Mesendoderm (in vitro differentiated cells): ENCODE measurements at regions not wholly inside any gene's neighbourhood (a gene's known extent, or its start where the extent isn't known, plus 50 kb on each side); places are given as distances from the start of the nearest gene placed in this dataset.
A peak's percentile ranks its signal among the peaks of the same experiment; 100 is the strongest.
"Not testable (repeated sequence)": the region's sequence is repeated elsewhere in the genome, so short reads cannot be mapped to it uniquely, and the experiment has no call there.

Source experiments
- DNase-seq: peaks from one replicate; pipeline ENCODE4 v3.0.0; 2013
- H2AK5ac ChIP-seq: 2 replicates; pipeline ENCODE4 v1.6.1; 2013; ENCODE audit warnings: low read length, inconsistent platforms
- H2BK120ac ChIP-seq: 2 replicates; pipeline ENCODE4 v1.6.1; 2013; ENCODE audit warnings: low read depth, mild to moderate bottlenecking, low read length, moderate library complexity, mixed read lengths
- H2BK15ac ChIP-seq: replicated peaks from 2 replicates; pipeline ENCODE4 v1.6.1; 2013; ENCODE audit warnings: low read depth, mild to moderate bottlenecking, moderate library complexity
- H2BK5ac ChIP-seq: 2 replicates; pipeline ENCODE4 v1.6.1; 2013; ENCODE audit warnings: low read length, inconsistent platforms
- H3K18ac ChIP-seq: 2 replicates; pipeline ENCODE4 v1.6.1; 2013; ENCODE audit warnings: mild to moderate bottlenecking, low read length, mixed read lengths
- H3K23ac ChIP-seq: one replicate; pipeline ENCODE4 v1.6.1; 2013; ENCODE audit warnings: low read length
- H3K27ac ChIP-seq: 2 replicates; pipeline ENCODE4 v1.5.1; 2013; ENCODE audit warnings: low read depth, mild to moderate bottlenecking, inconsistent platforms, low read length, moderate library complexity
- H3K27me3 ChIP-seq: 2 replicates; pipeline ENCODE4 v1.6.1; 2013; ENCODE audit warnings: low read length, control low read depth, mild to moderate bottlenecking, inconsistent platforms; ENCODE audit not compliant: insufficient read depth, poor library complexity
- H3K36me3 ChIP-seq: 2 replicates; pipeline ENCODE4 v1.6.1; 2013; ENCODE audit warnings: low read length, inconsistent platforms; ENCODE audit not compliant: control insufficient read depth, insufficient read depth
- H3K4ac ChIP-seq: one replicate; pipeline ENCODE4 v1.6.1; 2013; ENCODE audit warnings: low read depth, mild to moderate bottlenecking, low read length, moderate library complexity
- H3K4me1 ChIP-seq: 2 replicates; pipeline ENCODE4 v1.6.1; 2013; ENCODE audit warnings: low read depth, low read length, inconsistent platforms; ENCODE audit not compliant: control insufficient read depth
- H3K4me2 ChIP-seq: 2 replicates; pipeline ENCODE4 v1.6.1; 2013; ENCODE audit warnings: low read length
- H3K4me3 ChIP-seq: 2 replicates; pipeline ENCODE4 v1.5.1; 2013; ENCODE audit warnings: mild to moderate bottlenecking, low read length
- H3K56ac ChIP-seq: one replicate; pipeline ENCODE4 v1.6.1; 2013; ENCODE audit warnings: low read length
- H3K79me1 ChIP-seq: 2 replicates; pipeline ENCODE4 v1.6.1; 2013; ENCODE audit warnings: low read length, inconsistent platforms
- H3K79me2 ChIP-seq: 2 replicates; pipeline ENCODE4 v1.6.1; 2013; ENCODE audit warnings: mild to moderate bottlenecking, low read length; ENCODE audit not compliant: control insufficient read depth, insufficient read depth
- H3K9ac ChIP-seq: 2 replicates; pipeline ENCODE4 v1.6.1; 2013; ENCODE audit warnings: low read length, inconsistent platforms
- H4K5ac ChIP-seq: one replicate; pipeline ENCODE4 v1.6.1; 2013; ENCODE audit warnings: low read length
- H4K8ac ChIP-seq: one replicate; pipeline ENCODE4 v1.6.1; 2013; ENCODE audit warnings: low read depth, mild to moderate bottlenecking, control low read depth, low read length, moderate library complexity
- WGBS: extraction: QIAGEN DNeasy Blood & Tissue Kit; methylation state at CpG from one replicate; pipeline ENCODE4 v1.1.7; 2013; ENCODE audit warnings: low lambda C conversion rate, missing lambda C conversion rate; ENCODE audit not compliant: insufficient coverage; ENCODE audit errors: extremely low coverage; 5-methylcytosine and 5-hydroxymethylcytosine counted together

GRCh38 chr7:122248472-122248871 lies 56.1 kb downstream of the FEZF1 start:
- H3K27me3 ChIP-seq: no peaks in the 10 kb centered on the region
- H3K4me1 ChIP-seq: no peaks in the 10 kb centered on the region
- H3K23ac ChIP-seq: no peak overlapping the region
- H3K79me2 ChIP-seq: no peaks in the 10 kb centered on the region
- no peak overlapping the region for H3K4me3 ChIP-seq
- H3K27ac ChIP-seq: no peak overlapping the region
- DNase-seq: peak; percentile 32
- no peak overlapping the region for H3K56ac ChIP-seq
- no peak overlapping the region for H2BK120ac ChIP-seq
- H2BK15ac ChIP-seq: no peak overlapping the region
- H3K18ac ChIP-seq: no peak overlapping the region
- no peaks in the 10 kb centered on the region for H3K36me3 ChIP-seq
- H3K4ac ChIP-seq: no peak overlapping the region
- H3K9ac ChIP-seq: no peak overlapping the region
- H4K5ac ChIP-seq: no peak overlapping the region
- no peak overlapping the region for H2AK5ac ChIP-seq
- no CpG with 5 or more reads among the region's 2 CpGs for WGBS
- no peak overlapping the region for H4K8ac ChIP-seq
- H3K4me2 ChIP-seq: no peak overlapping the region
- no peaks in the 10 kb centered on the region for H3K79me1 ChIP-seq
- no peak overlapping the region for H2BK5ac ChIP-seq

GRCh38 chr7:122238729-122239128 lies 65.8 kb downstream of the FEZF1 start:
- H3K56ac ChIP-seq, H3K79me1 ChIP-seq, H2BK15ac ChIP-seq, H4K8ac ChIP-seq, H3K18ac ChIP-seq, H2BK120ac ChIP-seq, H3K4me1 ChIP-seq, H3K9ac ChIP-seq, H3K23ac ChIP-seq, H3K36me3 ChIP-seq, H4K5ac ChIP-seq, H3K4me3 ChIP-seq, H3K4ac ChIP-seq, H3K27ac ChIP-seq, H3K4me2 ChIP-seq, H2BK5ac ChIP-seq, H3K79me2 ChIP-seq, DNase-seq, H2AK5ac ChIP-seq, H3K27me3 ChIP-seq: not testable (repeated sequence)
- WGBS: no CpG with 5 or more reads among the region's 14 CpGs

GRCh38 chr7:122238297-122238696 lies 66.3 kb downstream of the FEZF1 start:
- H3K18ac ChIP-seq, H4K5ac ChIP-seq, H3K4ac ChIP-seq, H3K79me2 ChIP-seq, H2BK120ac ChIP-seq, H3K56ac ChIP-seq, H3K4me3 ChIP-seq, DNase-seq, H3K23ac ChIP-seq, H4K8ac ChIP-seq, H2BK15ac ChIP-seq, H2BK5ac ChIP-seq, H3K27ac ChIP-seq, H3K9ac ChIP-seq, H3K36me3 ChIP-seq, H3K27me3 ChIP-seq, H3K79me1 ChIP-seq, H3K4me1 ChIP-seq, H3K4me2 ChIP-seq, H2AK5ac ChIP-seq: not testable (repeated sequence)
- WGBS: no CpG with 5 or more reads among the region's 13 CpGs

- Histone ChIP-seq H3K79me2 (no peaks in the 10 kb centered on the region), H2BK5ac (no peak overlapping the region), H3K4me1 (no peaks in the 10 kb centered on the region), H3K36me3 (no peaks in the 10 kb centered on the region), H4K8ac (no peak overlapping the region), H3K4ac (no peak overlapping the region), H3K18ac (no peak overlapping the region), H3K27ac (no peak overlapping the region), H2AK5ac (no peak overlapping the region), H3K79me1 (no peaks in the 10 kb centered on the region), H3K4me2 (no peak overlapping the region), H3K56ac (no peak overlapping the region), H3K4me3 (no peak overlapping the region), H3K9ac (no peak overlapping the region), H4K5ac (no peak overlapping the region), H2BK120ac (no peak overlapping the region), H3K23ac (no peak overlapping the region), H3K27me3 (no peaks in the 10 kb centered on the region), H2BK15ac (no peak overlapping the region)
- no CpG with 5 or more reads among the region's 3 CpGs for WGBS
- DNase-seq: no peak
Measured at GRCh38 chr7:122225874-122226273, 78.7 kb downstream of the FEZF1 start.

- H2BK5ac ChIP-seq: no peak overlapping the region
- no peak overlapping the region for H4K5ac ChIP-seq
- no peak overlapping the region for H3K4me2 ChIP-seq
- no peak overlapping the region for H2BK120ac ChIP-seq
- H3K27ac ChIP-seq: no peak overlapping the region
- H3K18ac ChIP-seq: no peak overlapping the region
- no peaks in the 10 kb centered on the region for H3K4me1 ChIP-seq
- H3K9ac ChIP-seq: no peak overlapping the region
- DNase-seq: no peak
- no peak overlapping the region for H3K23ac ChIP-seq
- no peaks in the 10 kb centered on the region for H3K36me3 ChIP-seq
- H3K79me1 ChIP-seq: no peaks in the 10 kb centered on the region
- H3K4ac ChIP-seq: no peak overlapping the region
- no peak overlapping the region for H2BK15ac ChIP-seq
- H2AK5ac ChIP-seq: no peak overlapping the region
- no peaks in the 10 kb centered on the region for H3K27me3 ChIP-seq
- no peak overlapping the region for H3K56ac ChIP-seq
- no peak overlapping the region for H3K4me3 ChIP-seq
- no peaks in the 10 kb centered on the region for H3K79me2 ChIP-seq
- no peak overlapping the region for H4K8ac ChIP-seq
Measured at GRCh38 chr7:122219253-122219865, 75.3 kb upstream of the AASS start.

GRCh38 chr7:122217125-122217524 lies 73.1 kb upstream of the AASS start:
- no peak overlapping the region for H3K4ac ChIP-seq
- H3K4me3 ChIP-seq: no peak overlapping the region
- H4K5ac ChIP-seq: no peak overlapping the region
- no peak overlapping the region for H3K9ac ChIP-seq
- H3K4me2 ChIP-seq: no peak overlapping the region
- no peaks in the 10 kb centered on the region for H3K27me3 ChIP-seq
- WGBS: no CpG with 5 or more reads among the region's 3 CpGs
- no peak overlapping the region for H3K18ac ChIP-seq
- H4K8ac ChIP-seq: no peak overlapping the region
- H3K56ac ChIP-seq: no peak overlapping the region
- no peak overlapping the region for H2BK120ac ChIP-seq
- no peaks in the 10 kb centered on the region for H3K36me3 ChIP-seq
- no peak overlapping the region for H3K27ac ChIP-seq
- no peak overlapping the region for H2AK5ac ChIP-seq
- no peaks in the 10 kb centered on the region for H3K4me1 ChIP-seq
- DNase-seq: no peak
- H3K23ac ChIP-seq: no peak overlapping the region
- no peak overlapping the region for H2BK15ac ChIP-seq
- H3K79me1 ChIP-seq: no peaks in the 10 kb centered on the region
- H2BK5ac ChIP-seq: no peak overlapping the region
- no peaks in the 10 kb centered on the region for H3K79me2 ChIP-seq
